LNCaP clone FGC (cell line): ENCODE measurements at regions not wholly inside any gene's neighbourhood (a gene's known extent, or its start where the extent isn't known, plus 50 kb on each side); places are given as distances from the start of the nearest gene placed in this dataset.

Source experiments
- DNase-seq: peaks from one replicate; pipeline ENCODE4 v3.0.0-alpha.2; 2011; ENCODE audit warnings: low read depth
- H3K4me3 ChIP-seq: 2 replicates; pipeline ENCODE4 v1.5.1; 2011; ENCODE audit warnings: mild to moderate bottlenecking, low read depth, low read length, control low read depth
- TF ChIP-seq, protein P1 (sequence below): IDR thresholded peaks from 2 replicates; pipeline ENCODE4 v1.5.1; 2012; ENCODE audit warnings: mild to moderate bottlenecking; ENCODE audit not compliant: control insufficient read depth, insufficient read depth; ENCODE audit errors: extremely low read depth

DNA sequence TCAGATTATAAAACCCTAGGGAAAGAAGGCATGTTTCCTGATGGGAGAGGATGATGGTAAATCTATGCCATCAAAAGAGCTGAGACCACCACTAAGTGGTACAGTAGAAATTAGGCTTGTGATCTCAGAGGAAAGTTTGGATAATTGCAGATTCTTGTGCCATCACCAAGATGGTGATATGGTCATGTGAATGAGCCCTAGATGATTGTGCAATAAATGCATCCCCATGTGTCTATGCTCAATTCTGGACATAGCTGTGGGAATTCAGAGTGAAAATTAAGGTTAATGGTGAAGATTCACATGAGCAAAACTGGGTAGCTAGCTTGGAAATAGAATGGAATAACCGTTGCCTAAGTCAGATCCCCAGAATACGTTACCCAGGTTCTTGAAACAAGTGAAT is 496.1 kb upstream of the FSIP2 start:
- no peak for DNase-seq
- TF ChIP-seq, protein P1, sequence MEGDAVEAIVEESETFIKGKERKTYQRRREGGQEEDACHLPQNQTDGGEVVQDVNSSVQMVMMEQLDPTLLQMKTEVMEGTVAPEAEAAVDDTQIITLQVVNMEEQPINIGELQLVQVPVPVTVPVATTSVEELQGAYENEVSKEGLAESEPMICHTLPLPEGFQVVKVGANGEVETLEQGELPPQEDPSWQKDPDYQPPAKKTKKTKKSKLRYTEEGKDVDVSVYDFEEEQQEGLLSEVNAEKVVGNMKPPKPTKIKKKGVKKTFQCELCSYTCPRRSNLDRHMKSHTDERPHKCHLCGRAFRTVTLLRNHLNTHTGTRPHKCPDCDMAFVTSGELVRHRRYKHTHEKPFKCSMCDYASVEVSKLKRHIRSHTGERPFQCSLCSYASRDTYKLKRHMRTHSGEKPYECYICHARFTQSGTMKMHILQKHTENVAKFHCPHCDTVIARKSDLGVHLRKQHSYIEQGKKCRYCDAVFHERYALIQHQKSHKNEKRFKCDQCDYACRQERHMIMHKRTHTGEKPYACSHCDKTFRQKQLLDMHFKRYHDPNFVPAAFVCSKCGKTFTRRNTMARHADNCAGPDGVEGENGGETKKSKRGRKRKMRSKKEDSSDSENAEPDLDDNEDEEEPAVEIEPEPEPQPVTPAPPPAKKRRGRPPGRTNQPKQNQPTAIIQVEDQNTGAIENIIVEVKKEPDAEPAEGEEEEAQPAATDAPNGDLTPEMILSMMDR = no peak
- no peak overlapping the region for H3K4me3 ChIP-seq

DNA sequence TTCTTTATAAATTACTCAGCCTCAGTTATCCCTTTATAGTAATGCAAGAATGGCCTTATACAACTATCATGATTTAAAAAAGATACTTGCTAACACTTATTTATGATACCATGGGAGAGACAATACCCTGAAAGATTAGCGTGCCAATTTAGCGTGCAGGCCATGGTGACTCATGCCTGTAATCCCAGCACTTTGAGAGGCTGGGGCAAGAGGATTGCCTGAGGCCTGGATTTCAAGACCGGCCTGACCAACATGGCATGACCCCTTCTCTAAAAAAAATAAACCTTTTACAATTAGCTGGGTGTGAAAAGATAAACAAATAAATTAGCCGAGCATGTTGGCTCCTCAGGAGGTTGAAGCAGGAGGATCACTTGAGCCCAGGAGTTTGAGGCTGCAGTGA is 493.4 kb upstream of the FSIP2 start:
- TF ChIP-seq, protein P1 = no peak
- no peak overlapping the region for H3K4me3 ChIP-seq
- DNase-seq = no peak

DNA sequence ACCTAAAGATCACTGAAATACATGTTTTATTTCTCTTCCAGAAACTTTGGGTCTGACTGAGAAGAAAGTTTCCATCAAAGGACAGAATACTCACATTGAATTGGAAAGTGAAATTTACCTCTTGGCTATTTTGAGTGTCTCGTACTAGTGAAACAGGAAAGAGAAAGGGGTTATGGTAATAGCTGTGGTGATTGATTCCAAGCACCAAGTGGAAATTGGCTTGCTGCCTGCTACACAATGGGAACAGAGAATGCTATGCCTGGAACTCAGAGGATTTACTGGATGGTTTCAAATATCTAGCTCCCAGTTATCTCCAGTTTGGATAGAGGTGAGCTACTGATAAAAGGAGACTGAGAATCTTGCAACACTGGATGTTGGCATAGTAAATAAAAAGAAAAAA is 492.8 kb upstream of the FSIP2 start:
- DNase-seq = no peak
- TF ChIP-seq, protein P1 = no peak
- no peak overlapping the region for H3K4me3 ChIP-seq

DNA sequence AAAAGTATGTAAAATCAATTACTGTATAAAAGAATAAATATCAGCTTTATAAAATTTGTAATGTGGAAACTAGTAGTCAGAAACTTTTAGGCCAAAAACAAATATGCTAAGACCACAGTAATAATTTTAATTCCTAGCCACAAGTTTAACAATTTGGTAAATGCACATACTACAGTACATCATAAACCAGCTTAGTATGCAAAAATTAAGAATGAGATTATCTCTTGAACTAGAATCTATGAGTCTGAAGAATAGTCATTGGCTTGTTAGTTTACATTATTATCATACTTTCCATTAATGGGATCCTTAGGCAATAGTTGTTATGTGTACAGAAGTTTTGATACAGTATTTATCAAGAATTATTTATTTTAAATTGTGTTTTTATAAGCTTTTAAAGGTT is 491.9 kb upstream of the FSIP2 start:
- DNase-seq = no peak
- no peak overlapping the region for H3K4me3 ChIP-seq
- TF ChIP-seq, protein P1 = no peak

DNA sequence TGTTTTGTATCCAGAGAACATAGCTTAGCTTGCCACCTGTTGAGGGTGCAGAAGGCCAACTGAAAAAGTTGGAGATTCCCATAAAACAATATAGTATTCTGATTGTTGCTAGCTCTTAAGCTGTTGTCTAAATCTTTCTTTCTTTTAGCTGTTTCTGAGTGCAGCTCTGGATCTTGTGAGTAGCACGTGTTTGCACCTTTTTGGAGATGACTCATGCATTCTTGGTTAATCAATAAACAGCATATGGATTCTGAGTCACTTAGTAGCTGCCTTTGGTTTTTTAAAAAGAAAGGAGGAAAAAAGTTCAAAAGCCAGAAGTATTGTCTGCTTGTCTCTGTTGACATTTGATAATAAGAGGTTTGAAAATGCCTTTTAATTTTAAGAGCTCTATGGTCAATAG is 483.0 kb upstream of the FSIP2 start:
- TF ChIP-seq, protein P1 = no peak
- no peak for DNase-seq

DNA sequence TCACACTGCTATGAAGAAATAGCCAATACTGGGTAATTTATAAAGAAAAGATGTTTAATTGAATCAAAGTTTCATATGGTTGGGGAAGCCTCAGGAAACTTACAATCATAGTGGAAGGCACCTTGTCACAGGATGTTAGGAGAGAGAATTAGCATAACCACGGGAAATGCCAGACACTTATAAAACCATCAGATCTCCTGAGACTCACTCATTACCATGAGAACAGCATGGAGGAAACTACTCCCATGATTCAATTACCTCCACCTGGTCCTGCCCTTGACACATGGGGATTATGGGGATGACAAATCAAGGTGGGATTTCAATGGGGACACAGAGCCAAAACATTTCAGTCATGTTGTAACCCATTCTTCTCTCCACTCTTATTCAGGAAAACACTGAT is 472.9 kb upstream of the FSIP2 start:
- H3K4me3 ChIP-seq = no peak overlapping the region
- no peak for DNase-seq
- TF ChIP-seq, protein P1 = no peak

More for the DNA sequence above, 483.0 kb upstream of the FSIP2 start:
- no peak overlapping the region for H3K4me3 ChIP-seq

DNA sequence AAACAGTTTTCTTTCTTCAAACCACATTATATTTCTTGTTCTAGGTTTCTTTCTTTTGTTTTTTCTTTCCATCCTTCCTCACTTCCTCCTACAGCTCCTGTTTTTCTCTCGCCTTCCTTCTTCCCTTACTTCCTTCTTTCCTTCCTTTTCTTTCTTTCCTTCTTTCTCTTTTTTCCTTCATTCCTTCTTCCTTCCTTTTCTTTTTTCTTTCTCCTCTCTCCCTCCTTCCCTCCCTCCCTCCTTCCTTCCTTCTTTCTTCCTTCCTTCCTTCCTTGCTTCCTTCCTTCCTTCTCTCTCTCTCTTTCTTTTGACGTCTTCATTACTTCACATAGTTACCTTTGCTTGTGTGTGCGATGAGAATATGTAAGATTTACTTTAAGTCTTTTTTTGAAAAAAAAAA is 470.0 kb upstream of the FSIP2 start:
- TF ChIP-seq, protein P1 = no peak
- no peak overlapping the region for H3K4me3 ChIP-seq
- DNase-seq = no peak
